Right lobe of liver (tissue), 4 donors: ENCODE measurements at regions not wholly inside any gene's neighbourhood (a gene's known extent, or its start where the extent isn't known, plus 50 kb on each side); places are given as distances from the start of the nearest gene placed in this dataset.

Experiments
- CTCF ChIP-seq, 4 donors: fragments of 200-600 bp in 3 of 4; fragments of 450-650 bp in 1 of 4; IDR thresholded peaks; one replicate each; pipeline versions ENCODE4 v1.5.1 to v1.8.0; 2016 to 2022; ENCODE audit warnings: antibody characterized with exemption in 4 of 4, mild to moderate bottlenecking in 2 of 4
- POLR2A ChIP-seq: fragments of 450-650 bp; IDR thresholded peaks from one replicate; pipeline ENCODE4 v1.6.1; 2017; ENCODE audit warnings: antibody characterized with exemption, mild to moderate bottlenecking
- donor health status: DM: no; HTN: no; CAD: no.
- donor health status: DM: no; HTN: no; CAD: no.
- donor health status: DM: no; HTN: yes; CAD: no.

GRCh38 chr15:55056500-55056899, 140.2 kb downstream of the RSL24D1 start:
- TF ChIP-seq CTCF (IDR thresholded peaks at IDR 0.05), result no peak
- no peak for TF ChIP-seq POLR2A
